H1 (cell line): ENCODE measurements at regions not wholly inside any gene's neighbourhood (a gene's known extent, or its start where the extent isn't known, plus 50 kb on each side); places are given as distances from the start of the nearest gene placed in this dataset.

Experiments
- CTCF ChIA-PET: fragments of 300-600 bp; sonication (Branson Sonifier 250); formaldehyde crosslinking; loops from one replicate; lab custom pipeline; 2021; ENCODE audit not compliant: partially characterized antibody; lab: Charles Lee
- POLR2A ChIA-PET: fragments of 300-600 bp; sonication (Branson Sonifier 250); formaldehyde crosslinking; loops from one replicate; lab custom pipeline; 2021; ENCODE audit warnings: inconsistent platforms; ENCODE audit not compliant: partially characterized antibody; lab: Charles Lee
- DNase-seq, 2 experiments: peaks; one replicate each; pipeline versions ENCODE4 v3.0.0 to v3.0.0-alpha.2; 2010 to 2022; ENCODE audit warnings: low spot score in 2 of 2, low read depth in 1 of 2, mixed read lengths in 1 of 2
- FAIRE-seq: peaks from 2 replicates; lab custom pipeline; 2011; peaks lifted over from hg19 to GRCh38; lab: Jason Lieb, UNC
- H2AFZ ChIP-seq: 2 replicates; pipeline ENCODE4 v1.8.1; 2012; ENCODE audit warnings: low read length, inconsistent platforms
- H2AK5ac ChIP-seq: 2 replicates; pipeline ENCODE4 v1.6.1; 2013; ENCODE audit warnings: low read depth, low read length
- H2BK120ac ChIP-seq: replicated peaks from 2 replicates; pipeline ENCODE3; 2013; ENCODE audit warnings: low read depth, low read length, inconsistent platforms
- H2BK12ac ChIP-seq: 2 replicates; pipeline ENCODE4 v1.6.1; 2013; ENCODE audit warnings: low read depth, low read length
- H2BK15ac ChIP-seq: 2 replicates; pipeline ENCODE4 v1.6.1; 2013; ENCODE audit warnings: low read length
- H2BK20ac ChIP-seq: 2 replicates; pipeline ENCODE4 v1.6.1; 2013; ENCODE audit warnings: low read length
- H2BK5ac ChIP-seq: 2 replicates; pipeline ENCODE4 v1.6.1; 2013; ENCODE audit warnings: low read depth, low read length
- H3K14ac ChIP-seq: 2 replicates; pipeline ENCODE4 v1.6.1; 2013; ENCODE audit warnings: inconsistent platforms; ENCODE audit not compliant: insufficient read length
- H3K18ac ChIP-seq: 2 replicates; pipeline ENCODE4 v1.6.1; 2013; ENCODE audit warnings: low read length; ENCODE audit errors: extremely low read depth
- H3K23ac ChIP-seq: 2 replicates; pipeline ENCODE4 v1.6.1; 2013; ENCODE audit warnings: inconsistent platforms; ENCODE audit not compliant: insufficient read length
- H3K23me2 ChIP-seq: 2 replicates; pipeline ENCODE4 v1.6.1; 2013; ENCODE audit warnings: low read depth, low read length
- H3K27ac ChIP-seq: 2 replicates; pipeline ENCODE4 v1.6.1; 2011; ENCODE audit warnings: low read depth, low read length, inconsistent platforms
- H3K27me3 ChIP-seq, 4 experiments: replicated peaks in 1 of 4; 1 replicate in 1 of 4; 2 replicates in 3 of 4; pipeline versions ENCODE4 v1.6.1 to v1.8.1; 2011 to 2013; ENCODE audit warnings: low read length in 3 of 4, mild to moderate bottlenecking in 3 of 4, inconsistent platforms in 2 of 4, mixed read lengths in 2 of 4, moderate library complexity in 1 of 4; ENCODE audit not compliant: control insufficient read depth in 3 of 4, insufficient read depth in 3 of 4; ENCODE audit errors: extremely low read depth in 1 of 4
- H3K36me3 ChIP-seq, 4 experiments: 2 replicates each; pipeline versions ENCODE4 v1.6.1 to v1.8.1; 2011 to 2013; ENCODE audit warnings: mild to moderate bottlenecking in 4 of 4, low read length in 3 of 4, moderate library complexity in 2 of 4, control low read depth in 1 of 4, inconsistent platforms in 1 of 4; ENCODE audit not compliant: insufficient read depth in 4 of 4, control insufficient read depth in 2 of 4
- H3K4ac ChIP-seq: replicated peaks from 2 replicates; pipeline ENCODE3; 2013; ENCODE audit warnings: low read length, low read depth, mixed read lengths, inconsistent platforms; ENCODE audit not compliant: insufficient read length
- H3K4me1 ChIP-seq, 4 experiments: replicated peaks in 1 of 4; 1 replicate in 1 of 4; 2 replicates in 3 of 4; pipeline versions ENCODE4 v1.6.1 to v1.8.1; 2011 to 2013; ENCODE audit warnings: low read length in 3 of 4, inconsistent platforms in 2 of 4, mixed read lengths in 1 of 4; ENCODE audit not compliant: insufficient read depth in 4 of 4, control insufficient read depth in 3 of 4
- H3K4me2 ChIP-seq, 2 experiments: 2 replicates each; pipeline versions ENCODE4 v1.6.1 to v1.8.1; 2011 to 2013; ENCODE audit warnings: low read depth in 2 of 2, low read length in 2 of 2, control low read depth in 1 of 2, inconsistent platforms in 1 of 2, mild to moderate bottlenecking in 1 of 2; ENCODE audit not compliant: insufficient read depth in 1 of 2
- H3K4me3 ChIP-seq, 4 experiments: fragments of 200-600, 300-600 bp in 1 of 4; sonication (generic), shearing (Covaris generic), sonication (Bioruptor Twin) in 1 of 4; 2 replicates each; pipeline versions ENCODE4 v1.5.1 to v1.8.1; 2011 to 2016; ENCODE audit warnings: low read length in 4 of 4, low read depth in 3 of 4, control low read depth in 2 of 4, inconsistent platforms in 2 of 4, mild to moderate bottlenecking in 2 of 4, mixed read lengths in 1 of 4, moderate library complexity in 1 of 4; ENCODE audit not compliant: insufficient read depth in 2 of 4; ENCODE audit errors: extremely low read depth in 1 of 4
- H3K56ac ChIP-seq: replicated peaks from 2 replicates; pipeline ENCODE3; 2013; ENCODE audit warnings: low read depth, mild to moderate bottlenecking, mixed read lengths, low read length, inconsistent platforms; ENCODE audit not compliant: insufficient read length
- H3K79me1 ChIP-seq: 2 replicates; pipeline ENCODE4 v1.6.1; 2013; ENCODE audit warnings: low read depth, low read length, control low read depth
- H3K79me2 ChIP-seq, 2 experiments: 2 replicates each; pipeline versions ENCODE4 v1.6.1 to v1.8.1; 2012 to 2013; ENCODE audit warnings: low read length in 2 of 2, mild to moderate bottlenecking in 2 of 2, inconsistent platforms in 1 of 2; ENCODE audit not compliant: insufficient read depth in 2 of 2, control insufficient read depth in 1 of 2
- H3K9ac ChIP-seq, 4 experiments: replicated peaks in 1 of 4; 1 replicate in 1 of 4; 2 replicates in 3 of 4; pipeline versions ENCODE4 v1.6.1 to v1.8.1; 2011 to 2013; ENCODE audit warnings: low read depth in 3 of 4, low read length in 3 of 4, control low read depth in 2 of 4, mild to moderate bottlenecking in 2 of 4, moderate library complexity in 2 of 4, inconsistent platforms in 1 of 4; ENCODE audit errors: extremely low read depth in 1 of 4
- H3K9me3 ChIP-seq, 2 experiments: 2 replicates each; pipeline versions ENCODE4 v1.6.1 to v1.8.1; 2012 to 2013; ENCODE audit warnings: mild to moderate bottlenecking in 2 of 2, moderate library complexity in 2 of 2, control low read depth in 1 of 2, inconsistent platforms in 1 of 2, low read depth in 1 of 2, low read length in 1 of 2, mixed read lengths in 1 of 2; ENCODE audit not compliant: insufficient read depth in 2 of 2
- H4K20me1 ChIP-seq, 2 experiments: replicated peaks in 1 of 2; 2 replicates each; pipeline versions ENCODE3 to v1.8.1; 2011 to 2013; ENCODE audit warnings: inconsistent platforms in 2 of 2, low read length in 2 of 2, mild to moderate bottlenecking in 1 of 2; ENCODE audit not compliant: insufficient read depth in 2 of 2, control insufficient read depth in 1 of 2
- H4K5ac ChIP-seq: 2 replicates; pipeline ENCODE4 v1.6.1; 2013; ENCODE audit warnings: low read length, low read depth, mixed read lengths, inconsistent platforms; ENCODE audit not compliant: insufficient read length
- H4K8ac ChIP-seq: 2 replicates; pipeline ENCODE4 v1.8.0; 2013; ENCODE audit warnings: mild to moderate bottlenecking, moderate library complexity, low read length, inconsistent platforms; ENCODE audit not compliant: insufficient read depth; ENCODE audit errors: extremely low read depth
- H4K91ac ChIP-seq: replicated peaks from 2 replicates; pipeline ENCODE3; 2013; ENCODE audit warnings: low read length, mixed read lengths, inconsistent platforms; ENCODE audit not compliant: insufficient read length
- BRCA1 ChIP-seq: IDR thresholded peaks from 2 replicates; pipeline ENCODE4 v1.6.1; 2012; ENCODE audit warnings: low read depth, low read length, improper control_type of control experiment
- KDM1A ChIP-seq: fragments of 200-600, 300-600 bp; sonication (generic); IDR thresholded peaks from 2 replicates; pipeline ENCODE4 v1.7.1; 2016; ENCODE audit warnings: mild to moderate bottlenecking, low read length, borderline replicate concordance
- MAFK ChIP-seq: IDR thresholded peaks from 2 replicates; pipeline ENCODE4 v1.6.1; 2012; ENCODE audit warnings: low read depth, mild to moderate bottlenecking, improper control_type of control experiment, low read length
- RAD21 ChIP-seq, 2 experiments: IDR thresholded peaks in 1 of 2; conservative IDR thresholded peaks in 1 of 2; 2 replicates each; pipeline ENCODE4 v1.6.1; 2011; ENCODE audit warnings: low read depth in 2 of 2, low read length in 2 of 2, improper control_type of control experiment in 1 of 2, inconsistent platforms in 1 of 2, mild to moderate bottlenecking in 1 of 2, moderate library complexity in 1 of 2
- TBP ChIP-seq: IDR thresholded peaks from 2 replicates; pipeline ENCODE4 v1.6.1; 2011; ENCODE audit warnings: low read depth, low read length, improper control_type of control experiment
- WGBS, 2 experiments: shearing (Covaris generic) in 1 of 2; methylation state at CpG; one replicate each; pipeline versions ENCODE4 v1.1.6 to v1.1.7; 2013 to 2015; ENCODE audit warnings: low lambda C conversion rate in 2 of 2, mixed read lengths in 2 of 2, inconsistent platforms in 1 of 2, low coverage in 1 of 2, missing lambda C conversion rate in 1 of 2; ENCODE audit not compliant: insufficient replicate concordance in 2 of 2, insufficient coverage in 1 of 2, insufficient read length in 1 of 2; ENCODE audit errors: extremely low coverage in 1 of 2, missing lambda C conversion rate in 1 of 2; 5-methylcytosine and 5-hydroxymethylcytosine counted together

- Histone ChIP-seq H3K14ac (no peak overlapping the region), H3K23me2 (no peaks in the 10 kb centered on the region), H3K9me3 (no peaks in the 10 kb centered on the region), H2BK15ac (no peak overlapping the region), H4K8ac (no peak overlapping the region), H3K36me3 (no peaks in the 10 kb centered on the region), H3K79me2 (no peaks in the 10 kb centered on the region), H3K18ac (no peak overlapping the region), H2BK120ac (no peak overlapping the region), H2AK5ac (no peak overlapping the region), H4K91ac (no peak overlapping the region), H4K5ac (no peak overlapping the region), H3K27ac (no peak overlapping the region), H3K23ac (no peak overlapping the region), H2BK5ac (no peak overlapping the region), H3K27me3 (no peaks in the 10 kb centered on the region), H3K4ac (no peak overlapping the region), H3K56ac (no peak overlapping the region), H3K4me2 (no peak overlapping the region), H2AFZ (no peak overlapping the region), H4K20me1 (no peaks in the 10 kb centered on the region), H3K4me1 (no peaks in the 10 kb centered on the region), H2BK12ac (no peak overlapping the region), H2BK20ac (no peak overlapping the region), H3K4me3 (no peak overlapping the region), H3K9ac (no peak overlapping the region), H3K79me1 (no peaks in the 10 kb centered on the region)
- FAIRE-seq: no peak
- CTCF ChIA-PET: interaction anchor here (0.6 to 0.8 kb wide), 2 partner anchors 42 to 302 kb away, joined by 3 read pairs; no protein-coding TSS in a partner anchor
- POLR2A ChIA-PET: no interaction called here
- 92% methylated on average over 11 of the region's 11 CpGs; no CpG with 5 or more reads in 1 of the 2 experiments for WGBS, 2 experiments
- no peak for DNase-seq
- TF ChIP-seq BRCA1 (no peak), RAD21 (IDR thresholded peaks at IDR 0.05 in 1 of 2, conservative IDR thresholded peaks at IDR 0.05 in 1 of 2; ENCODE audit: low read depth in 2 of 2, low read length in 2 of 2) (no peak), TBP (no peak), KDM1A (no peak), MAFK (no peak)
Measured at GRCh38 chr2:136310797-136311603, 193.1 kb upstream of the CXCR4 start.
